Mesenchymal stem cell (in vitro differentiated cells and primary cell): ENCODE measurements at regions not wholly inside any gene's neighbourhood (a gene's known extent, or its start where the extent isn't known, plus 50 kb on each side); places are given as distances from the start of the nearest gene placed in this dataset.

Experiments
- DNase-seq: peaks from one replicate; pipeline ENCODE4 v3.0.0-alpha.2; 2013
- H2AFZ ChIP-seq: one replicate; pipeline ENCODE4 v1.6.1; 2013; ENCODE audit warnings: low read depth, mild to moderate bottlenecking, control low read depth, inconsistent platforms, low read length, moderate library complexity
- H2AK5ac ChIP-seq: 2 replicates; pipeline ENCODE4 v1.6.1; 2013; ENCODE audit warnings: low read length, moderate library complexity, mild to moderate bottlenecking, inconsistent platforms; ENCODE audit not compliant: severe bottlenecking
- H2BK120ac ChIP-seq: one replicate; pipeline ENCODE4 v1.6.1; 2013; ENCODE audit warnings: low read depth, mild to moderate bottlenecking, inconsistent platforms, low read length, moderate library complexity
- H2BK12ac ChIP-seq, 2 experiments: one replicate each; pipeline ENCODE4 v1.6.1; 2013; ENCODE audit warnings: inconsistent platforms in 2 of 2, low read length in 2 of 2, mild to moderate bottlenecking in 2 of 2, moderate library complexity in 2 of 2, control low read depth in 1 of 2
- H2BK15ac ChIP-seq: one replicate; pipeline ENCODE4 v1.6.1; 2013; ENCODE audit warnings: mild to moderate bottlenecking, low read depth, inconsistent platforms; ENCODE audit not compliant: poor library complexity, severe bottlenecking
- H2BK5ac ChIP-seq: 2 replicates; pipeline ENCODE4 v1.6.1; 2013; ENCODE audit warnings: low read depth, mild to moderate bottlenecking, low read length, control low read depth, inconsistent platforms; ENCODE audit not compliant: poor library complexity, severe bottlenecking
- H3K14ac ChIP-seq, 2 experiments: one replicate each; pipeline ENCODE4 v1.6.1; 2013; ENCODE audit warnings: inconsistent platforms in 2 of 2, low read length in 2 of 2, control low read depth in 1 of 2, mild to moderate bottlenecking in 1 of 2, moderate library complexity in 1 of 2
- H3K18ac ChIP-seq, 2 experiments: one replicate each; pipeline ENCODE4 v1.6.1; 2013; ENCODE audit warnings: inconsistent platforms in 2 of 2, low read length in 2 of 2, control low read depth in 1 of 2, low read depth in 1 of 2, mild to moderate bottlenecking in 1 of 2
- H3K23ac ChIP-seq, 2 experiments: one replicate each; pipeline ENCODE4 v1.6.1; 2013; ENCODE audit warnings: inconsistent platforms in 2 of 2, low read length in 2 of 2, mild to moderate bottlenecking in 2 of 2, moderate library complexity in 2 of 2, control low read depth in 1 of 2
- H3K27ac ChIP-seq: 2 replicates; pipeline ENCODE4 v1.5.1; 2013; ENCODE audit warnings: mild to moderate bottlenecking, moderate library complexity, low read length, control low read depth, inconsistent platforms; ENCODE audit not compliant: poor library complexity, severe bottlenecking
- H3K27me3 ChIP-seq, 2 experiments: 2 replicates each; pipeline versions ENCODE4 v1.6.1 to v1.7.0; 2013; ENCODE audit warnings: low read length in 2 of 2, mild to moderate bottlenecking in 2 of 2, moderate library complexity in 2 of 2, control low read depth in 1 of 2, inconsistent platforms in 1 of 2; ENCODE audit not compliant: control insufficient read depth in 1 of 2, insufficient read depth in 1 of 2
- H3K36me3 ChIP-seq, 2 experiments: 2 replicates each; pipeline versions ENCODE4 v1.6.1 to v1.7.0; 2013; ENCODE audit warnings: low read length in 2 of 2, control low read depth in 1 of 2, inconsistent platforms in 1 of 2, low read depth in 1 of 2, mild to moderate bottlenecking in 1 of 2; ENCODE audit not compliant: insufficient read depth in 2 of 2, control insufficient read depth in 1 of 2
- H3K4ac ChIP-seq, 2 experiments: one replicate each; pipeline ENCODE4 v1.6.1; 2013; ENCODE audit warnings: inconsistent platforms in 2 of 2, low read length in 2 of 2, mild to moderate bottlenecking in 2 of 2, moderate library complexity in 2 of 2, control low read depth in 1 of 2, low read depth in 1 of 2
- H3K4me1 ChIP-seq: 2 replicates; pipeline ENCODE4 v1.6.1; 2013; ENCODE audit warnings: low read depth, low read length, control low read depth; ENCODE audit not compliant: control insufficient read depth, insufficient read depth
- H3K4me2 ChIP-seq: 2 replicates; pipeline ENCODE4 v1.6.1; 2013; ENCODE audit warnings: low read length, mild to moderate bottlenecking, inconsistent platforms; ENCODE audit not compliant: poor library complexity, severe bottlenecking
- H3K4me3 ChIP-seq, 2 experiments: 2 replicates each; pipeline versions ENCODE4 v1.5.1 to v1.7.0; 2013; ENCODE audit warnings: low read length in 2 of 2, mild to moderate bottlenecking in 2 of 2, control low read depth in 1 of 2, low read depth in 1 of 2; ENCODE audit not compliant: insufficient read depth in 1 of 2
- H3K79me1 ChIP-seq: replicated peaks from 2 replicates; pipeline ENCODE4 v1.6.1; 2013; ENCODE audit warnings: mild to moderate bottlenecking, control low read depth, low read length, inconsistent platforms; ENCODE audit not compliant: poor library complexity, severe bottlenecking
- H3K9ac ChIP-seq: 2 replicates; pipeline ENCODE4 v1.7.0; 2013; ENCODE audit warnings: mild to moderate bottlenecking, low read length, moderate library complexity
- H3K9me3 ChIP-seq: 2 replicates; pipeline ENCODE4 v1.7.0; 2013; ENCODE audit warnings: mild to moderate bottlenecking, low read length; ENCODE audit not compliant: control insufficient read depth
- H4K8ac ChIP-seq: one replicate; pipeline ENCODE4 v1.6.1; 2013; ENCODE audit warnings: inconsistent platforms, mild to moderate bottlenecking, low read length, moderate library complexity
- H4K91ac ChIP-seq: one replicate; pipeline ENCODE4 v1.6.1; 2013; ENCODE audit warnings: mild to moderate bottlenecking, low read length, inconsistent platforms
- WGBS: methylation state at CpG from one replicate; pipeline ENCODE4 v1.1.7; 2013; ENCODE audit warnings: mixed read lengths; 5-methylcytosine and 5-hydroxymethylcytosine counted together

DNA sequence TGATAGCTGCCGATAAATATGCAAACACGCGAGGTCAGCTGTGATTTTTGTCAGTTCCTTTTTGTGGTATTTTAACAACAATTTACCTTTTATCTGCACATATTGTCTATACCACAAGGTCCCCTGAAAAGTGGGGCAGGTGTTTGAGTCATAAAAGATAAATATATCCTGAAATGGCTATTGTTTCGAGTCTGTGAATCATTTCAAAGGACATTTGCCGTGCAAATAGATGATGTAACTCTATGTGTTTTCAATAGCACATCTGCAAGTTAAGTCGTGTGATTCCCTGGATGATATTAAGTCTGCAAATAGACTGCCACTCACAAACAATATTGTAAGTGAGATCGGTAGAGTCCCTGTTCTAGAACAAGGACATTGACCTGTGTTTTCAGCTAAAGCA is 193.0 kb upstream of the PITRM1 start:
- H2BK12ac ChIP-seq: no peak overlapping the region

DNA sequence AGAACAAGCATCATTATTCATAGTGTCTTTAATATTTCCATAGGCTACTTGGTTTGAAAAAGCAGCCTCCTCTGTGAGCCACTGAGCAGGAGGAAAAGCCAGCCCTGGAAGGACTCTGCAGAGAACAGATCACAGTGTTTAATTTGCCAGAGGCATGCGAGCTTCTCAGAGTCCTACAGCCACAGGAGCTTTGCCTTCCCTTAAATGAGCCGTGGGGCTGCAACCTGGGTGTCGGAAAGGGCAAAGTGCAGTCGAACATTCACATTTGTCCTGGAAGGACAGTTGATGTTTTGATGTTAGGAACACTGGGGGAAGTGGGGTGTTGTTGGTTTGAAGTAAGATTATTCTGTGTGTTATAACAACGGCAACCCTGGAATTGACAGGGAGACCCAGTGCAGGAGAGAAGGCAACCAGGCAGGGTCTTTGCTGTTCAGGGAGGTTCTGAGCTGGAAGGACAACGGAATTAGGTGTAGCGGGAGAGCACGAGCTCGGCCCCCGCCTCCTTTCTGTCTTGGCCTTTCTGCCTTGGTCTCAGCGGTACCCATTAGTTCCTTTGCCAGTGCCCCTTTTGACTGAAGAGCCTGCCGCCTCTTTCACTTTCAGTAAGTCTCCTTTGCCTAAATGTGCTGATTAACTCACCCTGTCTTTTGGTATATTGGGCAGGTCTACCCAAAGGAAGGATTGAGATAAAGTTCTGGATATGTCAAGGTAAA is 192.3 kb upstream of the PITRM1 start:
- Histone ChIP-seq H4K91ac (no peak overlapping the region), H3K27me3 (no peaks in the 10 kb centered on the region), H3K36me3 (no peaks in the 10 kb centered on the region), H2BK120ac (no peak overlapping the region), H3K18ac (no peak overlapping the region), H2BK12ac (no peak overlapping the region), H3K27ac (no peak overlapping the region), H3K4me1 (no peaks in the 10 kb centered on the region), H3K14ac (no peak overlapping the region), H3K9ac (no peak overlapping the region), H3K23ac (no peak overlapping the region), H3K4me2 (no peak overlapping the region), H3K9me3 (peaks cover 16% of the 10 kb centered on the region), H2AK5ac (no peak overlapping the region), H4K8ac (no peak overlapping the region), H3K79me1 (no peaks in the 10 kb centered on the region), H3K4me3 (no peak overlapping the region), H2BK15ac (peak overlapping the region; percentile 64), H3K4ac (no peak overlapping the region), H2AFZ (no peak overlapping the region), H2BK5ac (no peak overlapping the region)
- no peak for DNase-seq
- WGBS: 89% methylated on average over 11 of the region's 12 CpGs

More for the DNA sequence above, 193.0 kb upstream of the PITRM1 start:
- Histone ChIP-seq H3K27ac (no peak overlapping the region), H3K4ac (no peak overlapping the region), H3K9me3 (peaks cover 12% of the 10 kb centered on the region), H4K91ac (no peak overlapping the region), H3K36me3 (no peaks in the 10 kb centered on the region), H3K4me2 (no peak overlapping the region), H3K14ac (no peak overlapping the region), H3K23ac (no peak overlapping the region), H3K27me3 (no peaks in the 10 kb centered on the region), H3K9ac (no peak overlapping the region), H2BK15ac (no peak overlapping the region), H4K8ac (no peak overlapping the region), H3K4me3 (no peak overlapping the region), H3K18ac (no peak overlapping the region), H2AFZ (no peak overlapping the region), H3K4me1 (no peaks in the 10 kb centered on the region), H2AK5ac (no peak overlapping the region), H3K79me1 (no peaks in the 10 kb centered on the region), H2BK120ac (no peak overlapping the region), H2BK5ac (no peak overlapping the region)
- 95% methylated on average over 4 of the region's 7 CpGs for WGBS
- no peak for DNase-seq

DNA sequence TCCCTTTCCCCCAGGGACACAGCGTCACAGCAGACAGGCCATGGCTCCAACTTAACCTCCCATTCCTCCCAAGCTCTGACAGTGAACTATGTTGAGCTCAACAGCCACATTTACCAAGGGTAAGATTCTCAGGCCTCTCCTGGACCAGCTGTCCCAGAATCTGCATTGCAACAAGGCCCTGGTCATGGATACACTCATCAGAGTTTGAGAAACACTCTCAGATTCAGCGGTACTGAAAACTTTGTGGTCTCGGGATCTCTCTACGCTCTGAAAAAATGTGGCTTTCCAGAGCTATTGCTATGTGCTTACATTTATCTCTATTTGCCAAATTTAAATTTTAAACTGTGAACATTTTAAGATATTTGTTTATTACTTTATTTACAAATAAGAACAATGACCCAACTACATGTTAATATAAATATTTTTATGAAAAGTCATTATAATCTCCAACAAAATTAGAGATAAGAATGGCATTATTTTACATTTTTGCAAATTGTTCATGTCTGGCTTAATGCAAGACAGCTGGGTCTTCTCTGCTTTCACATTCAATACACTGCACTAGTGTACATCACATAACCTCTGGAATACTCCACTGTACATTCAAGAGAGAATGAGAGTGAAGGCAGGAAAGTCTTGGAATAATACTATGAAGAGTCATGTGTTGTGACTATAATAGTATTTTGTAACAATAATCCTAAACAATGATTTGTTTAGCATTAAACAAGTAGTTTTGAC is 190.9 kb upstream of the PITRM1 start:
- Histone ChIP-seq H2BK15ac (no peak overlapping the region), H4K91ac (no peak overlapping the region), H3K4ac (no peak overlapping the region), H3K27me3 (no peaks in the 10 kb centered on the region), H3K79me1 (no peaks in the 10 kb centered on the region), H3K18ac (no peak overlapping the region), H2BK12ac (no peak overlapping the region), H3K4me2 (no peak overlapping the region), H4K8ac (no peak overlapping the region), H3K27ac (no peak overlapping the region), H2AK5ac (no peak overlapping the region), H3K4me3 (no peak overlapping the region), H3K14ac (no peak overlapping the region), H3K23ac (no peak overlapping the region), H3K9ac (no peak overlapping the region), H3K9me3 (peaks cover 17% of the 10 kb centered on the region), H3K36me3 (no peaks in the 10 kb centered on the region), H2BK120ac (no peak overlapping the region), H3K4me1 (no peaks in the 10 kb centered on the region), H2BK5ac (no peak overlapping the region), H2AFZ (no peak overlapping the region)
- 98% methylated on average over 3 of the region's 4 CpGs for WGBS
- DNase-seq: no peak

DNA sequence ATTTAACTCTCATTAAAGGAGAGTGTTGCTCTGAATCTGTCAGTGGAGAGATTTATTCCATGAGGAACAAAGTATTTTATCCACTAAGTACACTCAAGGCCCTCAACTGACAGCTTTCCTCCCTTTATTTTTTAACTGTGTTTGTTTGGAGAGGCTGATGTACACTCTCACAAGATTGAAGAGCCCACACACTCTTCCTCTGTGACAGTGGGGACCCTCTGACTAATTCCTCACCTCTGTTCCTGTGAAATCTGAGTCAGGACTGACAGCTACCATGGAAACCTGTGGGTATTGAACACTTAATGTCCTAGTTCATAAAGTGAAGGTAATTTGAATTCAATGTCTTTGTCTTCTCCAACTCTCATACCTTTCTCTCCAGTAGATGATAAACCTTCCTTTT is 189.8 kb upstream of the PITRM1 start:
- Histone ChIP-seq H2BK120ac (no peak overlapping the region), H2AK5ac (no peak overlapping the region), H3K4ac (no peak overlapping the region), H2AFZ (no peak overlapping the region), H2BK12ac (no peak overlapping the region), H2BK5ac (no peak overlapping the region), H3K4me1 (no peaks in the 10 kb centered on the region), H3K27me3 (no peaks in the 10 kb centered on the region), H4K8ac (no peak overlapping the region), H3K9me3 (peaks cover 19% of the 10 kb centered on the region), H3K4me3 (no peak overlapping the region), H3K18ac (no peak overlapping the region), H3K79me1 (no peaks in the 10 kb centered on the region), H3K9ac (no peak overlapping the region), H4K91ac (no peak overlapping the region), H3K14ac (no peak overlapping the region), H3K4me2 (no peak overlapping the region), H3K36me3 (no peaks in the 10 kb centered on the region), H3K27ac (no peak overlapping the region), H3K23ac (no peak overlapping the region), H2BK15ac (no peak overlapping the region)
- DNase-seq: no peak
